ENCODE measurements at regions not wholly inside any gene's neighbourhood (a gene's known extent, or its start where the extent isn't known, plus 50 kb on each side); places are given as distances from the start of the nearest gene placed in this dataset.

DNA sequence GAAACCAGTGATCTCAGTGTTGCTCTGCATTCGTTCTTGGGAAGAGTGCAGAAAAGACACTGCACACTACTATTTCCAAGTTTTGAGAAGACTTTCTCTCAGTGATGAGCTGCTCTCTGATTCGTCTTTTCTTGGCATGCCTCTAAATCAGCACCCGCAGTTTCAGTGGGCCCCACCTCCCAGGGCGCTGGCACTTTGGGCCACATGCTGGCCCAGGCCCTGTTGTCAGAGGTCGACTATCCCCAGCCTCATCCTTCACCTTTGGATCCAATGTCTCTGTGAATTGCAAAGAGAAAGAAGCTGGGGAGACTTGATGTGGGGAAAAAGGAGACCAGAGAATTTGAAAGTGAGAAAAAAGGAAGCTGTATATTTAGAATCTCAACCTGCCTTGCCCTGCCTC, 644.1 kb upstream of the PITX2 start:
- DNase-seq (ENCODE audit: extremely low spot score), result no peak
- ChIA-PET CTCF (interaction anchor here (1.0 to 1.4 kb wide), 3 partner anchors 11 to 35 kb away, joined by 3 to 5 read pairs (median 3); no protein-coding TSS in a partner anchor), POLR2A (no interaction called here)

DNA sequence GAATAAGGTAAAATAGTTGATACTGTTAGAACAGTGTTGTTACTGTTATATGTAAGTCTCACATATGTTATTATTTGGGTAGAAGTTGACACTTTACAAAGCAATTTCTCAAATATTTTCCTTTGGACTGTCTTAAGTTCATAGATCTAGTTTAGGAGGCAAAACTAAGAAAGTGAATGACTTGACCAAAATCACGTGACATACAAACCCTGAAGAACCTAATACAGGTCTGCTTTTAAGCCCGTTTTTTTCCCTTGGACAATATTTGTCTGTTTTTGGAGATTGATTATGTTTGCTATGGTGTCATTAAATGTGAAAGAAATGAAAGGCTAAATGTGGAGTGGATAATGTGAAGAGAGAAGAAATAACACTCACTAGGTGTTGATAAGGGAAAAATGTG, 644.9 kb upstream of the PITX2 start:
- DNase-seq (ENCODE audit: extremely low spot score), result no peak
- ChIA-PET CTCF (interaction anchor here (1.2 kb wide), 2 partner anchors 9 to 14 kb away, joined by 3 read pairs; no protein-coding TSS in a partner anchor), POLR2A (no interaction called here)
- TF ChIP-seq, protein P1, sequence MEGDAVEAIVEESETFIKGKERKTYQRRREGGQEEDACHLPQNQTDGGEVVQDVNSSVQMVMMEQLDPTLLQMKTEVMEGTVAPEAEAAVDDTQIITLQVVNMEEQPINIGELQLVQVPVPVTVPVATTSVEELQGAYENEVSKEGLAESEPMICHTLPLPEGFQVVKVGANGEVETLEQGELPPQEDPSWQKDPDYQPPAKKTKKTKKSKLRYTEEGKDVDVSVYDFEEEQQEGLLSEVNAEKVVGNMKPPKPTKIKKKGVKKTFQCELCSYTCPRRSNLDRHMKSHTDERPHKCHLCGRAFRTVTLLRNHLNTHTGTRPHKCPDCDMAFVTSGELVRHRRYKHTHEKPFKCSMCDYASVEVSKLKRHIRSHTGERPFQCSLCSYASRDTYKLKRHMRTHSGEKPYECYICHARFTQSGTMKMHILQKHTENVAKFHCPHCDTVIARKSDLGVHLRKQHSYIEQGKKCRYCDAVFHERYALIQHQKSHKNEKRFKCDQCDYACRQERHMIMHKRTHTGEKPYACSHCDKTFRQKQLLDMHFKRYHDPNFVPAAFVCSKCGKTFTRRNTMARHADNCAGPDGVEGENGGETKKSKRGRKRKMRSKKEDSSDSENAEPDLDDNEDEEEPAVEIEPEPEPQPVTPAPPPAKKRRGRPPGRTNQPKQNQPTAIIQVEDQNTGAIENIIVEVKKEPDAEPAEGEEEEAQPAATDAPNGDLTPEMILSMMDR (IDR thresholded peaks at IDR 0.05; ENCODE audit: control extremely low read depth, extremely low read depth, low read depth, missing control alignments), result no peak

More for the DNA sequence above, 644.1 kb upstream of the PITX2 start:
- TF ChIP-seq, protein P1 (IDR thresholded peaks at IDR 0.05; ENCODE audit: control extremely low read depth, extremely low read depth, low read depth, missing control alignments), result no peak

DNA sequence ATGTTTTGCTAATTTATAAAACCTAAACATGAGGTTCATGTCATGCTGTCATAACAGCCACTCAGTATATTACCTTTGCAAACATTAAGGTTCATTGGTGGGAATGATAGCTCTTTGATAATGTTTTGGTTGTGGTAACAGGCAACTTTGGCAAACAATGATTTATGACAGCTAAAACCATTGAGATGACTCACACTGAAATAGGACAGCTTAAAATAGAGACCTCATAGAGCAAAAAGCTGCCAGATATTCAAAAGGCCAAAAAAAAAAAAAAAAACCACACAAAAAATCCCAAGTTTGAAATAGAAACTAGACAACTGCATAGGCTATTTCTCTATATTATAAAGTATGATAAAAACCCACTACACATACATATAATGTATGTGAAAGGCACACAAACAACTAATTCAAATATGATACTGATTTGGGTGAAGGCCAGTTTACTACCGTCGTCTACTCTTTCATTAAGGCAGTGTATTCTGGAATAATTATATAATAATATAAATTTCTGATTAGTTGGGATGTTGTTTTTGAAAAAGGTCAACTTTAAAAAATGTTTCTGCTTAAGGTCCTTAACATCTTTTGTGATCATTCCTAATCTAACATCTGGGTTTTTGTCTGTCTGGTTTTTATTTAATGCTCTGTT, 646.0 kb upstream of the PITX2 start:
- POLR2A ChIA-PET, result interaction anchor here (0.6 kb wide), 1 partner anchor 901 kb away, joined by 5 read pairs; no protein-coding TSS in a partner anchor

DNA sequence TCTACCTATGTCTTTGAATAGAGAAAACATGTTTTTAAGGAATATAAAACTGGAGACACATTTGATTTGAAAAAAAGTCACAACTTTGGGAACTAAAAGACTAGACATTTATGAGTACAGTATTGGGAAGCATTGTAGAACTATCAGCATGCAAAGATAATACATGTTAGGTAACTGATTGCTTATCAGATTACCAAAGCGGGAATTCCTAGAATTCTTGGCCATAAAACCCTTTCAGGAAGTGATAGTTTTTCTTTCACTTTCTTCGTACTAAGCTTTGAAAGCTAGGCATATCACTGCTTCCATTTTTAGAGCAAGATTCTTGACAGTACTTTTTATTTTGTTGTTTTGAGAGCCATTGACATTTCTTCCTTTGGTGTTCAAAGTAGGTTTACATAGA, 646.6 kb upstream of the PITX2 start:
- TF ChIP-seq, protein P1 (IDR thresholded peaks at IDR 0.05; ENCODE audit: control extremely low read depth, extremely low read depth, low read depth, missing control alignments), result no peak
- ChIA-PET CTCF (interaction anchor here (1.0 to 1.2 kb wide), 2 partner anchors 9 to 14 kb away, joined by 3 to 4 read pairs; no protein-coding TSS in a partner anchor), POLR2A (no interaction called here)
- DNase-seq (ENCODE audit: extremely low spot score), result no peak

More for the DNA sequence above, 646.0 kb upstream of the PITX2 start:
- CTCF ChIA-PET, result interaction anchor here (1.0 to 1.2 kb wide), 4 partner anchors 8 to 14 kb away, joined by 3 to 4 read pairs (median 3); no protein-coding TSS in a partner anchor
- TF ChIP-seq, protein P1 (IDR thresholded peaks at IDR 0.05; ENCODE audit: control extremely low read depth, extremely low read depth, low read depth, missing control alignments), result no peak
- DNase-seq (ENCODE audit: extremely low spot score), result peak; percentile 15

DNA sequence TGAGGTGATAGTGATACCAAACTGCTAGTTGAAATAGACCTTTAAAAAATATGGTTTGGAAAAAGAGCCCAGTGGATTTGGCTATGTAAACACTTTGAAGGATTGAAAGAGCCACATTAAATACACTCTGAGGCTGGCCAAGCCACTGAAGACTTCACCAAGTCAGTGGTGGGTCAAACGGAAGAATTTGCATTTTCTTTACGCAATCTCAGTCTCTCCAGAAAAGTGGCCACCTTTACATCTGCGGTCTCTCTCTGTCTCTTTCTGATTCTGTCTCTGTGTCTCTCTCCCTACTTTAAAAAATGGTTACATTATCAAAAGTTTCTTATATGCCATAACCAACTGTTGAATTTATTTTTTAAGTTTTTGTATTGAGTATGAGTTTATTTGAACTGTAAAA, 651.2 kb upstream of the PITX2 start:
- DNase-seq (ENCODE audit: extremely low spot score), result no peak
- POLR2A ChIA-PET, result no interaction called here
- CTCF ChIA-PET, result interaction anchor here (0.9 to 1.3 kb wide), 2 partner anchors 9 to 12 kb away, joined by 3 to 5 read pairs; no protein-coding TSS in a partner anchor
- TF ChIP-seq, protein P1 (IDR thresholded peaks at IDR 0.05; ENCODE audit: control extremely low read depth, extremely low read depth, low read depth, missing control alignments), result no peak

DNA sequence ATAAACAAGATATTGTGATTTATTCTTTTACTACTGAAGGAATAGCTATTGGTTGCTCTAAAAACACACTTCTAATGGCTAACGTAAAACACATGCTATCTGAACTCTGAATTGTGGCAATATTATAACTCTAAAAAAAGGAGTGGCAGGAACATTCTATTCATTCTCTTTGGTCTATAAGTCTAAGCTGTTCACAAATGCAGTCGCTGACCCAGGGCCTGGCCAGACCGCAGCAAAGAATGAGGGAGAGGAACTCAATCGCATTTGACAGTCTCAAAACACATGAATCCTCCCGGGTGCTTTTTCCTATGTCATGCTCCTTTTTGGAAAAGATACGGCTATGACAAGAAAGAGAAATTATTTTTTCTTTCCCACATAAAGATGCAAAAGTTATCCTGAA, 651.6 kb upstream of the PITX2 start:
- TF ChIP-seq, protein P1 (IDR thresholded peaks at IDR 0.05; ENCODE audit: control extremely low read depth, extremely low read depth, low read depth, missing control alignments), result no peak
- CTCF ChIA-PET, result interaction anchor here (0.9 kb wide), 1 partner anchor 8 kb away, joined by 3 read pairs; no protein-coding TSS in a partner anchor
- DNase-seq (ENCODE audit: extremely low spot score), result no peak
- POLR2A ChIA-PET, result no interaction called here
